ENCODE measurements at regions not wholly inside any gene's neighbourhood (a gene's known extent, or its start where the extent isn't known, plus 50 kb on each side); places are given as distances from the start of the nearest gene placed in this dataset.
"Not testable (repeated sequence)": the region's sequence is repeated elsewhere in the genome, so short reads cannot be mapped to it uniquely, and the experiment has no call there.

DNA sequence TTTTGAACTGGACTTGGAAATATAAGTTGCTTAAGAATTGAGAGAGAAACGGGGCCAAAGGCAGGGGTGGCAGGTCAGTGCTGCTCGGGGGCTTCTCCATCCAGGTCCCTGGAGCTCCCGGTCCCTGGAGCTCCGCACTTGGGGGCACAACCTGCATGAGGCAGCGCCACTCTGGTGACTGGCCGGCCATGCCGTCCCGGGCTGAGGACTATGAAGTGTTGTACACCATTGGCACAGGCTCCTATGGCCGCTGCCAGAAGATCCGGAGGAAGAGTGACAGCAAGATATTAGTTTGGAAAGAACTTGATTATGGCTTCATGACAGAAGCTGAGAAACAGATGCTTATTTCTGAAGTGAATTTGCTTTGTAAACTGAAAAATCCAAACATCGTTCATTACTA is 76.9 kb upstream of the POTEG start:
- H3K4me2 ChIP-seq; H3K4me1 ChIP-seq; H3K27ac Mint-ChIP-seq; H3K36me3 ChIP-seq; H3K4me3 Mint-ChIP-seq; H3K4me3 ChIP-seq; H3K9ac ChIP-seq; H3K27ac ChIP-seq; H3K9me3 Mint-ChIP-seq; DNase-seq (ENCODE audit: low spot score); H3K27me3 Mint-ChIP-seq (ENCODE audit: insufficient read depth, low read depth); H2AFZ ChIP-seq (replicated peaks); H3K4me1 Mint-ChIP-seq; H3K27me3 ChIP-seq; H3F3A ChIP-seq (ENCODE audit: low read depth); H4K20me1 ChIP-seq (ENCODE audit: low read depth); H3K9me3 ChIP-seq (ENCODE audit: low read depth); H3K79me2 ChIP-seq (ENCODE audit: low read depth); H3K36me3 Mint-ChIP-seq: not testable (repeated sequence)

DNA sequence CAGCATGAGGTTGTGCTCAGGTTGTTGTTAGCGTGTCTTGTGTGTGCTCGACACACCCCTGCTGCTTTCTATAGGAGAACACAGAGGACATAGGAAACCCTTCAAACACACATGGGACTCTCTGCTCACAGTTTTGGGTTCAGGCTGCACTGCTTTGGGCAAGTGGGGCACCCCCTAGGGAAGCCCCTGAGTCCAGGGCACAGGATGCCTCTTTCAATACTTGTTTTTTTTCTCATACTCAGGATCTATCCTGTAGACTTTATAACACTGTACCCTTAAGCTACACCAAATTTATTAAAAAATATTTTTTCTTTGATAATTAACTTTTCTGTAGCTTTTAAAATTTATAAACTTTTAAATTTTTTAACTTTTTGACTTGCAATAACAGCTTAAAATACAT is 55.3 kb upstream of the POTEG start:
- not testable (repeated sequence) for H4K20me1 ChIP-seq (ENCODE audit: low read depth); H3K4me1 ChIP-seq; H3K79me2 ChIP-seq (ENCODE audit: low read depth); H3K4me3 Mint-ChIP-seq; H3K9me3 Mint-ChIP-seq; H3K4me2 ChIP-seq; H3K4me1 Mint-ChIP-seq; H3K27me3 Mint-ChIP-seq (ENCODE audit: insufficient read depth, low read depth); H2AFZ ChIP-seq (replicated peaks); H3K36me3 ChIP-seq; H3K36me3 Mint-ChIP-seq; DNase-seq (ENCODE audit: low spot score); H3K27me3 ChIP-seq; H3K9ac ChIP-seq; H3K4me3 ChIP-seq; H3F3A ChIP-seq (ENCODE audit: low read depth); H3K9me3 ChIP-seq (ENCODE audit: low read depth); H3K27ac ChIP-seq; H3K27ac Mint-ChIP-seq

- not testable (repeated sequence) for H3K9ac ChIP-seq; H3F3A ChIP-seq (ENCODE audit: low read depth); H3K36me3 ChIP-seq; H3K27me3 ChIP-seq; H3K4me3 Mint-ChIP-seq; H3K4me1 Mint-ChIP-seq; H3K36me3 Mint-ChIP-seq; H2AFZ ChIP-seq (replicated peaks); DNase-seq (ENCODE audit: low spot score); H3K79me2 ChIP-seq (ENCODE audit: low read depth); H4K20me1 ChIP-seq (ENCODE audit: low read depth); H3K9me3 Mint-ChIP-seq; H3K27me3 Mint-ChIP-seq (ENCODE audit: insufficient read depth, low read depth); H3K4me3 ChIP-seq; H3K4me1 ChIP-seq; H3K9me3 ChIP-seq (ENCODE audit: low read depth); H3K4me2 ChIP-seq; H3K27ac Mint-ChIP-seq; H3K27ac ChIP-seq
Measured at GRCh38 chr14:19488457-19488856, 54.3 kb upstream of the POTEG start.

- H2AFZ ChIP-seq (replicated peaks); H3K27ac ChIP-seq; DNase-seq (ENCODE audit: low spot score); H3K27me3 Mint-ChIP-seq (ENCODE audit: insufficient read depth, low read depth); H3K4me1 Mint-ChIP-seq; H3K79me2 ChIP-seq (ENCODE audit: low read depth); H3F3A ChIP-seq (ENCODE audit: low read depth); H3K4me1 ChIP-seq; H3K36me3 Mint-ChIP-seq; H3K4me3 ChIP-seq; H3K36me3 ChIP-seq; H3K9me3 ChIP-seq (ENCODE audit: low read depth); H3K9me3 Mint-ChIP-seq; H3K4me3 Mint-ChIP-seq; H4K20me1 ChIP-seq (ENCODE audit: low read depth); H3K9ac ChIP-seq; H3K27ac Mint-ChIP-seq; H3K4me2 ChIP-seq; H3K27me3 ChIP-seq: not testable (repeated sequence)
Measured at GRCh38 chr14:19487690-19488089, 53.5 kb upstream of the POTEG start.

DNA sequence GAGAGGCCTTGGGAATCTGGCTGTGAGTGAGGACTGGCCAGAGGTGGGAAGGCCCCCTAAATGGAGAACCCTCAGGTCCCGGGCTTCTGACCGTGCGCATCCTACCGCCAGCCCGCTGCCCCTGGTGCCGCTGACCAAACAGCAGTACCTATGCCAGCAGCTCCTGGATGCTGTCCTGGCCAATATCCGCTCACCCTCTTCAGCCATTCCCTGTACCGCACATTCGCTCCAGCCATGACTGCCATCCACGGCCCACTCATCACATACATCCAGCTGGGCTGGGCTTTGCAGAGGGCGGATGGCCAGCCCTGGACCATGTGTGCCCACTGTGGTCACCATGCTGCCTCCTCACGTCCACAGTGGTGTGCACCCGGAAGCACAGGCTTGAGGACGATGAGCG is 53.1 kb upstream of the POTEG start:
- H3K9me3 Mint-ChIP-seq; H3K36me3 ChIP-seq; H3K9ac ChIP-seq; H3K36me3 Mint-ChIP-seq; H3K4me2 ChIP-seq; H2AFZ ChIP-seq (replicated peaks); H3K9me3 ChIP-seq (ENCODE audit: low read depth); H3K27me3 ChIP-seq; H3K79me2 ChIP-seq (ENCODE audit: low read depth); H3K4me3 ChIP-seq; H4K20me1 ChIP-seq (ENCODE audit: low read depth); H3K4me3 Mint-ChIP-seq; H3K27me3 Mint-ChIP-seq (ENCODE audit: insufficient read depth, low read depth); H3F3A ChIP-seq (ENCODE audit: low read depth); H3K4me1 Mint-ChIP-seq; H3K27ac ChIP-seq; H3K4me1 ChIP-seq; H3K27ac Mint-ChIP-seq; DNase-seq (ENCODE audit: low spot score): not testable (repeated sequence)

GRCh38 chr14:19485346-19485745 is 51.2 kb upstream of the POTEG start:
- not testable (repeated sequence) for H3K9me3 Mint-ChIP-seq; H3K27me3 Mint-ChIP-seq (ENCODE audit: insufficient read depth, low read depth); H3K36me3 Mint-ChIP-seq; H3K4me3 ChIP-seq; H3K27ac ChIP-seq; H3K4me3 Mint-ChIP-seq; H3K79me2 ChIP-seq (ENCODE audit: low read depth); H3K4me1 Mint-ChIP-seq; H3F3A ChIP-seq (ENCODE audit: low read depth); H2AFZ ChIP-seq (replicated peaks); H3K27ac Mint-ChIP-seq; H3K4me2 ChIP-seq; H3K27me3 ChIP-seq; H3K9ac ChIP-seq; H3K9me3 ChIP-seq (ENCODE audit: low read depth); H4K20me1 ChIP-seq (ENCODE audit: low read depth); H3K36me3 ChIP-seq; H3K4me1 ChIP-seq
- peak; percentile 1 for DNase-seq (ENCODE audit: low spot score)
